HepG2 (cell line): ENCODE measurements at regions not wholly inside any gene's neighbourhood (a gene's known extent, or its start where the extent isn't known, plus 50 kb on each side); places are given as distances from the start of the nearest gene placed in this dataset.

Source experiments
- ATF3 ChIP-seq: sonication (generic); formaldehyde crosslinking; IDR thresholded peaks from 2 replicates; pipeline ENCODE4 v1.4.0; 2020; ENCODE audit warnings: missing genetic modification reagents
- CCDC6 ChIP-seq: sonication (generic); formaldehyde crosslinking; IDR thresholded peaks from 2 replicates; pipeline ENCODE4 v1.8.1; 2022; ENCODE audit warnings: mild to moderate bottlenecking, missing genetic modification reagents, moderate library complexity
- CTCF ChIP-seq: sonication (generic); formaldehyde crosslinking; IDR thresholded peaks from 2 replicates; pipeline ENCODE4 v1.5.0; 2020; ENCODE audit warnings: mild to moderate bottlenecking, missing genetic modification reagents, moderate library complexity
- GABPB1 ChIP-seq: IDR thresholded peaks from 2 replicates; pipeline ENCODE4 v1.6.1; 2016; ENCODE audit warnings: mild to moderate bottlenecking, missing genetic modification reagents, moderate library complexity, missing compliant biosample characterization
- HMG20A ChIP-seq: IDR thresholded peaks from 2 replicates; pipeline ENCODE4 v1.6.1; 2016; ENCODE audit warnings: borderline replicate concordance
- JUNB ChIP-seq: sonication (generic); formaldehyde crosslinking; IDR thresholded peaks from 2 replicates; pipeline ENCODE4 v1.8.0; 2022; ENCODE audit warnings: missing genetic modification reagents, mild to moderate bottlenecking, borderline replicate concordance
- KDM4B ChIP-seq: sonication (generic); formaldehyde crosslinking; IDR thresholded peaks from 2 replicates; pipeline ENCODE4 v1.4.0; 2020; ENCODE audit warnings: missing genetic modification reagents
- MYC ChIP-seq: sonication (generic); formaldehyde crosslinking; IDR thresholded peaks from 2 replicates; pipeline ENCODE4 v1.9.0; 2021; ENCODE audit warnings: missing genetic modification reagents, borderline replicate concordance
- MYNN ChIP-seq: sonication (generic); formaldehyde crosslinking; IDR thresholded peaks from 2 replicates; pipeline ENCODE4 v1.4.0; 2020; ENCODE audit warnings: mild to moderate bottlenecking, low read depth, missing genetic modification reagents
- POLR2AphosphoS5 ChIP-seq: IDR thresholded peaks from 2 replicates; pipeline ENCODE4 v1.6.1; 2012; ENCODE audit warnings: low read depth, low read length
- RAD21 ChIP-seq: fragments of 450-650 bp; formaldehyde crosslinking; IDR thresholded peaks from 2 replicates; pipeline ENCODE4 v1.5.0; 2020; ENCODE audit warnings: mild to moderate bottlenecking
- SOX5 ChIP-seq: IDR thresholded peaks from 2 replicates; pipeline ENCODE4 v1.6.1; 2016; ENCODE audit warnings: borderline replicate concordance
- XBP1 ChIP-seq: sonication (generic); formaldehyde crosslinking; IDR thresholded peaks from 2 replicates; pipeline ENCODE4 v1.5.0; 2020; ENCODE audit warnings: missing genetic modification reagents

GRCh38 chr7:51995596-51996179 is 679.1 kb upstream of the COBL start:
- TF ChIP-seq GABPB1 (CRISPR knock-in tag): no peak
- no peak for TF ChIP-seq MYC (CRISPR knock-in tag)
- no peak for TF ChIP-seq SOX5 (CRISPR knock-in tag)
- no peak for TF ChIP-seq ATF3 (CRISPR knock-in tag)
- no peak for TF ChIP-seq CTCF (CRISPR knock-in tag)
- TF ChIP-seq HMG20A (CRISPR knock-in tag): no peak
- no peak for TF ChIP-seq JUNB (CRISPR knock-in tag)
- no peak for TF ChIP-seq KDM4B (CRISPR knock-in tag)
- no peak for TF ChIP-seq CCDC6 (CRISPR knock-in tag)
- TF ChIP-seq POLR2AphosphoS5: no peak
- no peak for TF ChIP-seq MYNN (CRISPR knock-in tag)
- no peak for TF ChIP-seq XBP1
- no peak for TF ChIP-seq RAD21 (CRISPR knock-in tag)
